Astrocyte (in vitro differentiated cells and primary cell): ENCODE measurements at regions not wholly inside any gene's neighbourhood (a gene's known extent, or its start where the extent isn't known, plus 50 kb on each side); places are given as distances from the start of the nearest gene placed in this dataset.

ENCODE experiments used
- EZH2 ChIP-seq: IDR thresholded peaks from 2 replicates; pipeline ENCODE4 v1.6.1; 2012; ENCODE audit warnings: mild to moderate bottlenecking, low read length, inconsistent platforms; ENCODE audit not compliant: insufficient read depth
- TF ChIP-seq, protein P1 (sequence below): IDR thresholded peaks from 2 replicates; pipeline ENCODE4 v1.5.1; 2011; ENCODE audit warnings: low read depth, mild to moderate bottlenecking, inconsistent platforms, low read length, moderate library complexity; ENCODE audit not compliant: insufficient read depth

DNA sequence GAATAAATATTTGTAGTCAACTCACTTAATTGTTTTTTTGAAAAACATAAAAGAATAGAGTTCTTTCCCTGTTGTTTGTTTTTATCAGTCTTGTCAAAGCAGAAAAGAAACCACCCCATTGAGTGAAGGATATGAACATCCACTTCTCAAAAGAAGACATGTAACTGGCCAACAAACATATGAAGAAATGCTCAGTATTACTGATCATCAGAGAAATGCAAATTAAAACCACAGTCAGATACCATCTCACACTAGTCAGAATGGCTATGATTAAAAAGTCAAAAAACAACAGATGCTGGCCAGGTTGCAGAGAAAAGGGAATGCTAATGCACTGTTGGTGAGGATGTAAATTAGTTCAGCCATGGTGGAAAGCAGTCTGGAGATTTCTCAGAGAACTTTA, 326.1 kb upstream of the EMCN start:
- TF ChIP-seq, protein P1, sequence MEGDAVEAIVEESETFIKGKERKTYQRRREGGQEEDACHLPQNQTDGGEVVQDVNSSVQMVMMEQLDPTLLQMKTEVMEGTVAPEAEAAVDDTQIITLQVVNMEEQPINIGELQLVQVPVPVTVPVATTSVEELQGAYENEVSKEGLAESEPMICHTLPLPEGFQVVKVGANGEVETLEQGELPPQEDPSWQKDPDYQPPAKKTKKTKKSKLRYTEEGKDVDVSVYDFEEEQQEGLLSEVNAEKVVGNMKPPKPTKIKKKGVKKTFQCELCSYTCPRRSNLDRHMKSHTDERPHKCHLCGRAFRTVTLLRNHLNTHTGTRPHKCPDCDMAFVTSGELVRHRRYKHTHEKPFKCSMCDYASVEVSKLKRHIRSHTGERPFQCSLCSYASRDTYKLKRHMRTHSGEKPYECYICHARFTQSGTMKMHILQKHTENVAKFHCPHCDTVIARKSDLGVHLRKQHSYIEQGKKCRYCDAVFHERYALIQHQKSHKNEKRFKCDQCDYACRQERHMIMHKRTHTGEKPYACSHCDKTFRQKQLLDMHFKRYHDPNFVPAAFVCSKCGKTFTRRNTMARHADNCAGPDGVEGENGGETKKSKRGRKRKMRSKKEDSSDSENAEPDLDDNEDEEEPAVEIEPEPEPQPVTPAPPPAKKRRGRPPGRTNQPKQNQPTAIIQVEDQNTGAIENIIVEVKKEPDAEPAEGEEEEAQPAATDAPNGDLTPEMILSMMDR: no peak
- TF ChIP-seq EZH2: no peak
